A673 (cell line): ENCODE measurements at regions not wholly inside any gene's neighbourhood (a gene's known extent, or its start where the extent isn't known, plus 50 kb on each side); places are given as distances from the start of the nearest gene placed in this dataset.
A peak's percentile ranks its signal among the peaks of the same experiment; 100 is the strongest.

ENCODE experiments used
- BruUV-seq: library from RNA; stranded (reverse); fragments of 400-500 nt; replicated peaks from 2 replicates; lab custom pipeline; 2021; lab: Mats Ljungman, UMichigan
- CTCF ChIA-PET: fragments of 300-600 bp; sonication (Branson Sonifier 250); formaldehyde crosslinking; loops from one replicate; lab custom pipeline; 2022; ENCODE audit warnings: antibody characterized with exemption; lab: Charles Lee
- POLR2A ChIA-PET: fragments of 300-600 bp; sonication (Branson Sonifier 250); formaldehyde crosslinking; loops from one replicate; lab custom pipeline; 2022; ENCODE audit warnings: antibody characterized with exemption; ENCODE audit not compliant: low non-redundant PET; lab: Charles Lee
- DNase-seq: peaks from one replicate; pipeline ENCODE4 v3.0.0-alpha.2; 2015; ENCODE audit warnings: low spot score
- H3K27ac ChIP-seq: fragments of 200-600 bp; sonication (generic); 2 replicates; pipeline ENCODE4 v1.5.1; 2016; ENCODE audit warnings: mixed run types, low read depth, mild to moderate bottlenecking, mixed read lengths, antibody characterized with exemption, low read length; ENCODE audit not compliant: poor library complexity, severe bottlenecking
- H3K27me3 ChIP-seq: fragments of 200-600 bp; sonication (generic); replicated peaks from 2 replicates; pipeline ENCODE4 v1.6.1; 2017; ENCODE audit warnings: mixed run types, low read depth, mild to moderate bottlenecking, mixed read lengths, antibody characterized with exemption, low read length; ENCODE audit not compliant: insufficient read depth, poor library complexity
- H3K36me3 ChIP-seq: fragments of 200-600 bp; sonication (generic); 2 replicates; pipeline ENCODE4 v1.6.1; 2016; ENCODE audit warnings: mixed run types, mild to moderate bottlenecking, mixed read lengths, antibody characterized with exemption, low read length; ENCODE audit not compliant: insufficient read depth, poor library complexity, severe bottlenecking
- H3K4me1 ChIP-seq: fragments of 200-600 bp; sonication (generic); 2 replicates; pipeline ENCODE4 v1.6.1; 2017; ENCODE audit warnings: mixed run types, mild to moderate bottlenecking, mixed read lengths, antibody characterized with exemption, low read length; ENCODE audit not compliant: insufficient read depth, poor library complexity, severe bottlenecking
- H3K4me3 ChIP-seq: fragments of 200-600 bp; sonication (generic); 2 replicates; pipeline ENCODE4 v1.5.1; 2016; ENCODE audit warnings: low read depth, mixed run types, mild to moderate bottlenecking, mixed read lengths, low read length; ENCODE audit not compliant: poor library complexity, severe bottlenecking
- H3K9me3 ChIP-seq: fragments of 200-600 bp; sonication (generic); 2 replicates; pipeline ENCODE4 v1.6.1; 2016; ENCODE audit warnings: mixed run types, low read depth, mild to moderate bottlenecking, mixed read lengths, antibody characterized with exemption, low read length; ENCODE audit not compliant: poor library complexity, severe bottlenecking
- CTCF ChIP-seq: fragments of 300-800, 200-600 bp; sonication (generic); conservative IDR thresholded peaks from 2 replicates; pipeline ENCODE4 v1.5.1; 2017; ENCODE audit warnings: low read depth, mild to moderate bottlenecking, antibody characterized with exemption, low read length, moderate library complexity, mixed read lengths
- EZH2 ChIP-seq: fragments of 200-600 bp; sonication (generic); IDR thresholded peaks from 2 replicates; pipeline ENCODE4 v1.6.1; 2017; ENCODE audit warnings: borderline replicate concordance, low read depth, mild to moderate bottlenecking, mixed read lengths, antibody characterized with exemption, low read length; ENCODE audit not compliant: poor library complexity, severe bottlenecking
- intact Hi-C: fragments of 100-400 bp; cut with micrococcal nuclease; formaldehyde crosslinking; loops from one replicate; pipeline ENCODE4 v1.10.0; 2022; ENCODE audit not compliant: unreplicated experiment

- ChIA-PET CTCF (no interaction called here), POLR2A (no interaction called here)
- no peaks in the 10 kb centered on the region for H3K27me3 ChIP-seq
- H3K36me3 ChIP-seq, result no peaks in the 10 kb centered on the region
- no peak for DNase-seq
- no peaks in the 10 kb centered on the region for H3K9me3 ChIP-seq
- no peak for TF ChIP-seq CTCF
- TF ChIP-seq EZH2, result no peak
- H3K27ac ChIP-seq, result no peak overlapping the region
- peaks cover 13% of the 10 kb centered on the region for H3K4me1 ChIP-seq
- intact Hi-C loops, result no loop called here
- no peak overlapping the region for H3K4me3 ChIP-seq
- BruUV-seq, result no TSS peak
Measured at GRCh38 chr5:27705661-27706060, 667.3 kb upstream of the CDH9 start.

- Histone ChIP-seq H3K9me3 (no peaks in the 10 kb centered on the region), H3K4me3 (no peak overlapping the region), H3K4me1 (peaks cover 13% of the 10 kb centered on the region), H3K27ac (peak overlapping the region; percentile 22), H3K36me3 (no peaks in the 10 kb centered on the region), H3K27me3 (no peaks in the 10 kb centered on the region)
- ChIA-PET CTCF (no interaction called here), POLR2A (no interaction called here)
- no peak for TF ChIP-seq CTCF
- TF ChIP-seq EZH2, result no peak
- peak; percentile 52 for DNase-seq
- intact Hi-C loops, result no loop called here
- no TSS peak for BruUV-seq
Measured at GRCh38 chr5:27701931-27702903, 663.8 kb upstream of the CDH9 start.

GRCh38 chr5:27700526-27700925, 662.1 kb upstream of the CDH9 start:
- intact Hi-C loops, result no loop called here
- CTCF ChIA-PET, result no interaction called here
- no peak for DNase-seq
- BruUV-seq, result no TSS peak
- H3K36me3 ChIP-seq, result no peaks in the 10 kb centered on the region
- no peak overlapping the region for H3K27ac ChIP-seq
- H3K9me3 ChIP-seq, result no peaks in the 10 kb centered on the region
- POLR2A ChIA-PET, result no interaction called here
- no peak for TF ChIP-seq CTCF
- no peak for TF ChIP-seq EZH2
- no peak overlapping the region for H3K4me3 ChIP-seq
- peaks cover 13% of the 10 kb centered on the region for H3K4me1 ChIP-seq
- H3K27me3 ChIP-seq, result no peaks in the 10 kb centered on the region
